ENCODE measurements at regions not wholly inside any gene's neighbourhood (a gene's known extent, or its start where the extent isn't known, plus 50 kb on each side); places are given as distances from the start of the nearest gene placed in this dataset.
"Not testable (repeated sequence)": the region's sequence is repeated elsewhere in the genome, so short reads cannot be mapped to it uniquely, and the experiment has no call there.

DNA sequence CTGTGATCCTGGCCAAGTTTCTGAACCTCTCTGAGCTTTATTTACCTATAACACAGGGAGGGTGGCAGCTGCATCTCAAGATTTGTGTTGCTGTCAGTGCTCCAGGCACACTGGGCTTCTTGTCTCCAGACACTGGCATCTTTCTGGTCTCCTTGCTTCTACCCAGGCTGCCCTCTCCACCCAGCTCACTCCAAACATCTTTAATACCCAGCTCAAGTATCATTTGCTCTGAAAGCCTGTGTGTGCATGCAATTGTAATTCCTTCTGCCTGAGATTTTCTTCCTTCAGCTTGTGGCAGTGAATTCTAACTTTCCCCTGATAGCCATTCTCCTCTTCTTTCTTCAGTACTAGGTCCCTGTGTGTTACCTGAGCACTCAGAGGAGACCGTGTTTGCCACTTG is 50.7 kb upstream of the USP7 start:
- no peak overlapping the region for H3K4me3 Mint-ChIP-seq
- peaks cover 6% of the 10 kb centered on the region for H3K9me3 Mint-ChIP-seq
- H3K27ac Mint-ChIP-seq = no peak overlapping the region
- no peaks in the 10 kb centered on the region for H3K36me3 Mint-ChIP-seq
- H3K27me3 Mint-ChIP-seq (ENCODE audit: low read depth) = peaks cover 4% of the 10 kb centered on the region
- DNase-seq (ENCODE audit: low spot score in 2 of 2, unreplicated experiment in 2 of 2) = no peak
- H3K4me1 Mint-ChIP-seq = peaks cover 2% of the 10 kb centered on the region
- TF ChIP-seq, protein P1, sequence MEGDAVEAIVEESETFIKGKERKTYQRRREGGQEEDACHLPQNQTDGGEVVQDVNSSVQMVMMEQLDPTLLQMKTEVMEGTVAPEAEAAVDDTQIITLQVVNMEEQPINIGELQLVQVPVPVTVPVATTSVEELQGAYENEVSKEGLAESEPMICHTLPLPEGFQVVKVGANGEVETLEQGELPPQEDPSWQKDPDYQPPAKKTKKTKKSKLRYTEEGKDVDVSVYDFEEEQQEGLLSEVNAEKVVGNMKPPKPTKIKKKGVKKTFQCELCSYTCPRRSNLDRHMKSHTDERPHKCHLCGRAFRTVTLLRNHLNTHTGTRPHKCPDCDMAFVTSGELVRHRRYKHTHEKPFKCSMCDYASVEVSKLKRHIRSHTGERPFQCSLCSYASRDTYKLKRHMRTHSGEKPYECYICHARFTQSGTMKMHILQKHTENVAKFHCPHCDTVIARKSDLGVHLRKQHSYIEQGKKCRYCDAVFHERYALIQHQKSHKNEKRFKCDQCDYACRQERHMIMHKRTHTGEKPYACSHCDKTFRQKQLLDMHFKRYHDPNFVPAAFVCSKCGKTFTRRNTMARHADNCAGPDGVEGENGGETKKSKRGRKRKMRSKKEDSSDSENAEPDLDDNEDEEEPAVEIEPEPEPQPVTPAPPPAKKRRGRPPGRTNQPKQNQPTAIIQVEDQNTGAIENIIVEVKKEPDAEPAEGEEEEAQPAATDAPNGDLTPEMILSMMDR (IDR thresholded peaks at IDR 0.05; ENCODE audit: unreplicated experiment) = no peak

DNA sequence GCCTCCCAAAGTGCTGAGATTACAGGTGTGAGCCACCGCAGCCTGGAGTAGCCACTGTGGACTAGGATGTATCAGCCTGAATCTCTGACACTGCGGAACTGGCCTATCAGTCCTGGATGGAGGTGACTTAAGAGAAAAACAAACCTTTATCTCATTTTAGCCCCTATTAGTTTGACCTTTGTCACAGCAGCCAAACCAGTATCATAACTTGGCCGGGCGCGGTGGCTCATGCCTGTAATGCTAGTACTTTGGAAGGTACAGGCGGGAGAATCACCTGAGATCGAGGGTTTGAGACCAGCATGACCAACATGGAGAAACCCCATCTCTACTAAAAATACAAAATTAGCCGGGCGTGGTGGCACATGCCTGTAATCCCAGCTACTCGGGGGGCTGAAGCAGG is 51.8 kb upstream of the USP7 start:
- peaks cover 2% of the 10 kb centered on the region for H3K4me1 Mint-ChIP-seq
- H3K36me3 Mint-ChIP-seq = no peaks in the 10 kb centered on the region
- TF ChIP-seq, protein P1 (IDR thresholded peaks at IDR 0.05; ENCODE audit: unreplicated experiment) = no peak
- H3K27ac Mint-ChIP-seq = no peak overlapping the region
- peaks cover 1% of the 10 kb centered on the region for H3K27me3 Mint-ChIP-seq (ENCODE audit: low read depth)
- peaks cover 6% of the 10 kb centered on the region for H3K9me3 Mint-ChIP-seq
- no peak for DNase-seq (ENCODE audit: low spot score in 2 of 2, unreplicated experiment in 2 of 2)
- no peak overlapping the region for H3K4me3 Mint-ChIP-seq

DNA sequence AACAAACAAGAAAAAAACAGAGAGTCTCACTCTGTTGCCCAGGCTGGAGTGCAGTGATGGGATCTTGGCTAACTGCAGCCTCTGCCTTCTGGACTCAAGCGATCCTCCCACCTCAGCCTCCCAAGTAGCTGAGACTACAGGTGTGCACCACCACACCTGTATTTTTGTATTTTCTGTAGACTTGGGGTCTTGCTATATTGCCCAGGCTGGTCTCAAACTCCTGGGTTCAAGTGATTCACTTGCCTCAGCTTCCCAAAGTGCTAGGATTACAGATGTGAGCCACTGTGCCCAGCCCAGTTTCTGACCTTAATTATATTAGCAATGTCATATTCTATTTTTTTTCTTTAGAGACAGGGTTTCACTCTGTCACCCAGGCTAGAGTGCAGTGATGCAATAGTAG is 52.3 kb upstream of the USP7 start:
- not testable (repeated sequence) for H3K27ac Mint-ChIP-seq; H3K4me3 Mint-ChIP-seq; H3K27me3 Mint-ChIP-seq (ENCODE audit: low read depth); H3K4me1 Mint-ChIP-seq; H3K9me3 Mint-ChIP-seq; DNase-seq (ENCODE audit: low spot score in 2 of 2, unreplicated experiment in 2 of 2); H3K36me3 Mint-ChIP-seq

DNA sequence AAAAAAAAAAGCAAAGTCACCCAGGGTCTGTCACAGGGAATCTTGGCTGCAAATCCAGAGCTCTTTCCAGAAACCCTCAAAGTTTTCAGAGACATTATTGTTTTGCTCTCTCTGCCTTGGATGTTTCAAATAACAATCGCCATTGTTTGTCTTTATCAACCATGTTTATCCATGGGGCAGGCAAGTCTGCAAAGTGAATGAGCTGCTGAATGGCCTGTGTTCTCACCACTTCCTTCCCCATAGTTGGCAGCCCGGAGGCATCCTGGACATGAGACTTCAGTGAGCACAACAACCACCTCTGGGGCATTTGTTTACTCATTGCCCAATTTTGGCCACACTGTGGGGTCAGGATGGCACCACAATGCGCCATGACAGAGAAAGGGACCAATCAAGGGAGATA is 53.1 kb upstream of the USP7 start:
- H3K27ac Mint-ChIP-seq = no peak overlapping the region
- H3K4me3 Mint-ChIP-seq = no peak overlapping the region
- H3K9me3 Mint-ChIP-seq = peaks cover 6% of the 10 kb centered on the region
- no peaks in the 10 kb centered on the region for H3K36me3 Mint-ChIP-seq
- no peaks in the 10 kb centered on the region for H3K27me3 Mint-ChIP-seq (ENCODE audit: low read depth)
- H3K4me1 Mint-ChIP-seq = peaks cover 2% of the 10 kb centered on the region
- no peak for DNase-seq (ENCODE audit: low spot score in 2 of 2, unreplicated experiment in 2 of 2)
- TF ChIP-seq, protein P1 (IDR thresholded peaks at IDR 0.05; ENCODE audit: unreplicated experiment) = no peak

DNA sequence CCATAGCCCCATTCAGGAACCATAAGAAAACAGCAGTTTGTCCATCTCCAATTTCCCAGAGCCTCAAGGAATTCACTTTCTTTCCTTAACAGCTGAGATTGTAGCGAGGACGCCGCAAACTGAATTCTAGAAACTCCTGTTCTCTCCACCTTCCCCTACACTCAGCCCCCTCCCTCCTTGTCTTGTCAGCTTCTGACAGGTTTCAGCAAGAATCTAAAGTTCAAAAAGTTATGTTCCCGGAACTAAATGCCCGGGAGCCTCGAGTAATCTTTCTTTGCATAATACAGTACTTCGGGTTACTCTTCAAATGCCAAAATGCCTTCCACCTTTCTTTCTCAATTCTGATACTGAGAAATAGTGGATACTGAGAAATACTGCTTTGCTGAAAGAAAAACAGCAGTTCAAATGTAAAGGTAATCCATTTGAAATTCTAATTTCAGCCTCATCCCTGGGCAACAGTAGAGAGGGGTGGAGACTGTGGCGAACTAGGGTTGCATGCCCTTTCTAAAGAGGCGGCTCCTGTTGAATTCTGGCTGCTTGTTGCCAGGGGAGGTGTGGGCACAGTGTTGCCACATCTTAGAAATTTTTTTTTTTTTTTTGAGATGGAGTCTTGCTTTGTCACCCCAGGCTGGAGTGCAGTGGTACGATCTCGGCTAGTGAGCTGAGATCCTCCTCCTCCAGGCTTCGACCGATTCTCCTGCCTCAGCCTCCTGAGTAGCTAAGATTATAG is 63.5 kb upstream of the USP7 start:
- H3K4me3 Mint-ChIP-seq = no peak overlapping the region
- no peaks in the 10 kb centered on the region for H3K36me3 Mint-ChIP-seq
- DNase-seq (ENCODE audit: low spot score in 2 of 2, unreplicated experiment in 2 of 2) = no peak
- H3K9me3 Mint-ChIP-seq = no peaks in the 10 kb centered on the region
- H3K27me3 Mint-ChIP-seq (ENCODE audit: low read depth) = no peaks in the 10 kb centered on the region
- peaks cover 6% of the 10 kb centered on the region for H3K4me1 Mint-ChIP-seq
- H3K27ac Mint-ChIP-seq = peak overlapping the region; percentile 67
- TF ChIP-seq, protein P1 (IDR thresholded peaks at IDR 0.05; ENCODE audit: unreplicated experiment) = no peak

DNA sequence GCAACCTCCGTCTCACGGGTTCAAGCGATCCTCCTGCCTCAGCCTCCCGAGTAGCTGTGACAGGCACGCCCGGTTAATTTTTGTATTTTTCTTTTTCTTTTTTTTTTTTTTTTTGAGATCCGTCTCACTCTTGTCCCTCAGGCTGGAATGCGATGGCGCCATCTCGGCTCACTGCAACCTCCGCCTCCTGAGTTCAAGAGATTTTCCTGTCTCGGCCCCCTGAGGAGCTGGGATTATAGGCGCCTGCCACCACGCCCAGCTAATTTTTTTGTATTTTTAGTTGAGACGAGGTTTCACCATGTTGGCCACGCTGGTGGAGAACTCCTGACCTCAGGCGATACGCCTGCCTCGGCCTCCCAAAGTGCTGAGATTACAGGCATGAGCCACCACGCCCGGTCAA is 63.0 kb upstream of the HAPSTR1 start:
- not testable (repeated sequence) for H3K27me3 Mint-ChIP-seq (ENCODE audit: low read depth); H3K4me1 Mint-ChIP-seq; H3K27ac Mint-ChIP-seq; H3K4me3 Mint-ChIP-seq; H3K9me3 Mint-ChIP-seq; DNase-seq (ENCODE audit: low spot score in 2 of 2, unreplicated experiment in 2 of 2); H3K36me3 Mint-ChIP-seq

DNA sequence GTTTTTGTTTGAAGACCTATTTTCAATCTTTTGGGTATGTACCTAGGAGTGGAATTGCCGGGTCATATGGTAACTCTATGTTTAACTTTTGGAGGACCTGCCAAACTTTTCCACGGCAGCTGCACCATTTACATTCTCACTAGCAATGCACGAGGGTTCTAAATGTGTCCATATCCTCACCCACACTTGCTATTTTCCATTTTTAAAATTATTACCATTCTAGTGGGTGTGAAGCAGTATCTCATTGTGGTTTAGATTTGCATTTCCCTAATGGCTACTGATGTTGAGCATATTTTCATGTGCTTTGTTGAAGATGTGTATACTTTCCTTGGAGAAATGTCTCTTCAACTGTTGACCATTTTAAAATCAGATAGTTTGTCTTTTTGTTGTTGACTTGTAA is 60.3 kb upstream of the HAPSTR1 start:
- TF ChIP-seq, protein P1 (IDR thresholded peaks at IDR 0.05; ENCODE audit: unreplicated experiment) = no peak
- H3K27ac Mint-ChIP-seq = no peak overlapping the region

More for the DNA sequence above, 60.3 kb upstream of the HAPSTR1 start:
- H3K27me3 Mint-ChIP-seq (ENCODE audit: low read depth) = no peaks in the 10 kb centered on the region
- no peak for DNase-seq (ENCODE audit: low spot score in 2 of 2, unreplicated experiment in 2 of 2)
- H3K9me3 Mint-ChIP-seq = no peaks in the 10 kb centered on the region
- H3K4me1 Mint-ChIP-seq = peaks cover 6% of the 10 kb centered on the region
- no peaks in the 10 kb centered on the region for H3K36me3 Mint-ChIP-seq
- H3K4me3 Mint-ChIP-seq = no peak overlapping the region
